ENCODE measurements at regions not wholly inside any gene's neighbourhood (a gene's known extent, or its start where the extent isn't known, plus 50 kb on each side); places are given as distances from the start of the nearest gene placed in this dataset.

DNA sequence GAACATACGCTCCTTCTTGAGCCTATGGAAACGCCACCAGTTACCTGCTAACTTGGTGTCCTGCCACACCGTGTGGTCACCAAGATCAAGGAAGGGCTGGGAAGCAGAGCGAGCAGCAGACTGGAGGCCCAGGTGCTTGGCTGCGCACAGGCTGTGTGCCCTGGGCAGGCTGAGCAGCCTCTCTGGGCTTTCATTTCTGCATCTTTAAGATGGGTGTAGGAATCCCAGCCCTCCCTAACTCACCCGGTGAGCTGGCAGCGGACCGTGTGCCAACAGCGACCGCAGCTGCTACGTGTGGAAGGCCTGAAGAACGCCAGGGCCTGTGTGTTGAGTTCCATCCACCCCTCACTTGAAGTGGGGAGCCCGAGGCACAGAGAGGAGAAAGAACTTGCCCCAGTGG is 80.0 kb downstream of the IRF8 start:
- Histone ChIP-seq H3K27me3 (ENCODE audit: insufficient read depth, poor library complexity, severe bottlenecking) (peaks cover 69% of the 10 kb centered on the region), H3K4me1 (ENCODE audit: insufficient read depth, poor library complexity, severe bottlenecking) (no peaks in the 10 kb centered on the region), H3K36me3 (ENCODE audit: low read depth) (no peaks in the 10 kb centered on the region), H3K9me3 (ENCODE audit: severe bottlenecking) (no peaks in the 10 kb centered on the region), H3K27ac (ENCODE audit: poor library complexity, severe bottlenecking) (no peak overlapping the region), H3K4me3 (ENCODE audit: severe bottlenecking) (no peak overlapping the region)
- TF ChIP-seq, protein P1, sequence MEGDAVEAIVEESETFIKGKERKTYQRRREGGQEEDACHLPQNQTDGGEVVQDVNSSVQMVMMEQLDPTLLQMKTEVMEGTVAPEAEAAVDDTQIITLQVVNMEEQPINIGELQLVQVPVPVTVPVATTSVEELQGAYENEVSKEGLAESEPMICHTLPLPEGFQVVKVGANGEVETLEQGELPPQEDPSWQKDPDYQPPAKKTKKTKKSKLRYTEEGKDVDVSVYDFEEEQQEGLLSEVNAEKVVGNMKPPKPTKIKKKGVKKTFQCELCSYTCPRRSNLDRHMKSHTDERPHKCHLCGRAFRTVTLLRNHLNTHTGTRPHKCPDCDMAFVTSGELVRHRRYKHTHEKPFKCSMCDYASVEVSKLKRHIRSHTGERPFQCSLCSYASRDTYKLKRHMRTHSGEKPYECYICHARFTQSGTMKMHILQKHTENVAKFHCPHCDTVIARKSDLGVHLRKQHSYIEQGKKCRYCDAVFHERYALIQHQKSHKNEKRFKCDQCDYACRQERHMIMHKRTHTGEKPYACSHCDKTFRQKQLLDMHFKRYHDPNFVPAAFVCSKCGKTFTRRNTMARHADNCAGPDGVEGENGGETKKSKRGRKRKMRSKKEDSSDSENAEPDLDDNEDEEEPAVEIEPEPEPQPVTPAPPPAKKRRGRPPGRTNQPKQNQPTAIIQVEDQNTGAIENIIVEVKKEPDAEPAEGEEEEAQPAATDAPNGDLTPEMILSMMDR (IDR thresholded peaks at IDR 0.05; ENCODE audit: poor library complexity, severe bottlenecking) = no peak
- ATAC-seq (ENCODE audit: low read depth) (no peak), DNase-seq (ENCODE audit: low spot score) (no peak)

DNA sequence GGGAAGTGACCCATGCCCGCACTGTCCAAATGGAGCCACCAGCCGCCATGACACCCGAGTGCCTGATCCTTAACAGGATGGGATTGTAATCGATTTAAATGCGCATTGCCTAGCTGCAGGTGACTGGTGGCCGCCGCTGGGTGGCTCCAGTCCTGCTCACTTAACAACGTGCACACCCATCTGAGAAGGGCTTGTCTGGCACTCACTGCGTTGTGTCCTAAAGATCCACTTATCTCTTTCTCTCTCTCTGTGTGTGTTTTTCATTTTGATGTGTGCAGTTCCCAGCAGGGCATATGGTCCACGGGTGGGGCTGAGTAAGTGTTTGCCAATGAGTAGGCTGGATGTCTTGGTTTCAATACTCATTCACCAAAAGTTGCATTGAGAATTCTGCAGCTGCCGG is 80.6 kb downstream of the IRF8 start:
- H3K36me3 ChIP-seq (ENCODE audit: low read depth) = no peaks in the 10 kb centered on the region
- ATAC-seq (ENCODE audit: low read depth) (no peak), DNase-seq (ENCODE audit: low spot score) (no peak)
- H3K4me1 ChIP-seq (ENCODE audit: insufficient read depth, poor library complexity, severe bottlenecking) = no peaks in the 10 kb centered on the region
- peaks cover 75% of the 10 kb centered on the region for H3K27me3 ChIP-seq (ENCODE audit: insufficient read depth, poor library complexity, severe bottlenecking)
- H3K27ac ChIP-seq (ENCODE audit: poor library complexity, severe bottlenecking) = no peak overlapping the region
- no peaks in the 10 kb centered on the region for H3K9me3 ChIP-seq (ENCODE audit: severe bottlenecking)
- H3K4me3 ChIP-seq (ENCODE audit: severe bottlenecking) = no peak overlapping the region
- TF ChIP-seq, protein P1 (IDR thresholded peaks at IDR 0.05; ENCODE audit: poor library complexity, severe bottlenecking) = no peak

DNA sequence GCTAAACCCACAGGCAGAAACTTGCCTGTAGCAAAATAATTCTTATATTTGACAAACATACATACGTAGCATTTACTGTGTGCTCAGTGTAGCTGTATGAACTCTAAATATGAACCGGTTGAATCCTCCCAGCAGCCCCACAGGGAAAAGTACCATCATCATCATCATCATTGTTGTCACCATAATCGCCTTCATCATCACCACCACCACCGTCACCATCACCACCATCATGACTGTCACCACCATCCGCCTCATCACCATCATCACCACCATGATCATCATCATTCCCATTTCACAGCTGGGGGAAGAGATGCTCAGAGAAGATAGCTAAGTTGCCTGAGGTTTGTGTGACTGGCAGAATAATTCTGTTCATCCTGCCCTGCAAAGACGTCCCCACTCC is 81.7 kb downstream of the IRF8 start:
- Histone ChIP-seq H3K27ac (ENCODE audit: poor library complexity, severe bottlenecking) (no peak overlapping the region), H3K4me3 (ENCODE audit: severe bottlenecking) (no peak overlapping the region), H3K9me3 (ENCODE audit: severe bottlenecking) (no peaks in the 10 kb centered on the region), H3K4me1 (ENCODE audit: insufficient read depth, poor library complexity, severe bottlenecking) (no peaks in the 10 kb centered on the region), H3K36me3 (ENCODE audit: low read depth) (no peaks in the 10 kb centered on the region), H3K27me3 (ENCODE audit: insufficient read depth, poor library complexity, severe bottlenecking) (peaks cover 76% of the 10 kb centered on the region)
- TF ChIP-seq, protein P1 (IDR thresholded peaks at IDR 0.05; ENCODE audit: poor library complexity, severe bottlenecking) = no peak
- no peak for DNase-seq (ENCODE audit: low spot score)
- no peak for ATAC-seq (ENCODE audit: low read depth)

DNA sequence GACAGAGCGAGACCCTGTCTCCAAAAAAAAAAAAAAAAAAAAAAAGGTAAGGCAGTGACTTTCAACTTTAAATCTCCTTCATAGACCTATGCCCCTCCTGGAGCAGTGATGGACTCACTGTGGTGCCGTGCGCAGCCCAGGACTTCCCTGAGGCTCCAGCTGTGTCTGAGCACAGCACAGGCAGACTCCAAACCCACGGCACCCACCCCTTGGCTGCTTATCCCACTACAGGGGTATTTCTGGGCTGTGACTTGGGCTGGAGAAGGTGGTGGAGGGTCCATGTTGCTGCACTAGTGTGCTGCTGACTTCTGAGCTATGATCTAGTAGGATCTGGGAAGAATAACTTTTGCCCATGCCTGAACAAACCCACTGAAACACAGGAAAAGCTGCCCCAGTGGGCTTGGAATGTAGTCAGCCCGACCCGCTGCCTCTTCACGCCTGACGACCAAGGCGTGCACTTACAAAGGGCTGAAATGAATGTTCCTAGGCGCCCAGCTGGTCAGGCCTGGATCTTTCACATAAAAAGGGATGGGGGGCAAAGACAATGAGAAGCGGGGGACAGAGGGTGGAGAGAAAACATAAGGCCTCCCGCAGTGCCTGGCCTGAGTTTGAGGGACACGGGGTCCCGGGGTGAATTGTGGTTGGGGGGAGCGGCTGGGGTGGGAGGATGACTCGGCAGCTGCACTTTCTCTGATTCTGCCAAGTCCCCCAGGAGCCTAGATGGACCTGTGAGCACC is 83.0 kb downstream of the IRF8 start:
- ATAC-seq (ENCODE audit: low read depth) = no peak
- Histone ChIP-seq H3K36me3 (ENCODE audit: low read depth) (no peaks in the 10 kb centered on the region), H3K4me3 (ENCODE audit: severe bottlenecking) (no peak overlapping the region), H3K4me1 (ENCODE audit: insufficient read depth, poor library complexity, severe bottlenecking) (no peaks in the 10 kb centered on the region), H3K9me3 (ENCODE audit: severe bottlenecking) (no peaks in the 10 kb centered on the region), H3K27me3 (ENCODE audit: insufficient read depth, poor library complexity, severe bottlenecking) (peaks cover 81% of the 10 kb centered on the region), H3K27ac (ENCODE audit: poor library complexity, severe bottlenecking) (no peak overlapping the region)
- DNase-seq (ENCODE audit: low spot score) = peak; percentile 19
- TF ChIP-seq, protein P1 (IDR thresholded peaks at IDR 0.05; ENCODE audit: poor library complexity, severe bottlenecking) = no peak

DNA sequence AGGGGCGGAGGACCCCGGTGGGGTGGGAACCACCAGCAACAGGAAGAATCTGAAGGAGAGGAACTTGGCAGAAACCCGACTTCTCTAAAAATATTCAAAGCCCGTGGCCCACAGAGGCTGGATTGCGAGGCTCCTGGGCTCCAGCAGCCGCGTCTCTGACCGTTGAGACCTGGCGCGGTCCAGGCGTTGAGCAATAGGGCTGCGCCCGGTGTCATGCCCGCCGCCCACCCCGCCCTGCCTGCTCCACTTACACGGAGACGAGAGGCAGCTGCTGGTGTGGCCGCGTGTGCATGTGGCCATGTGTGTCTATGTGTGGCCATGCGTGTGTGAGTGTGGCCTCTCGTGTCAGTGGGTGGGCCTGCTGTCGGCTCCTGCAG is 83.6 kb downstream of the IRF8 start:
- no peaks in the 10 kb centered on the region for H3K9me3 ChIP-seq (ENCODE audit: severe bottlenecking)
- DNase-seq (ENCODE audit: low spot score) = peak; percentile 63
- no peaks in the 10 kb centered on the region for H3K36me3 ChIP-seq (ENCODE audit: low read depth)
- H3K4me1 ChIP-seq (ENCODE audit: insufficient read depth, poor library complexity, severe bottlenecking) = no peaks in the 10 kb centered on the region
- TF ChIP-seq, protein P1 (IDR thresholded peaks at IDR 0.05; ENCODE audit: poor library complexity, severe bottlenecking) = no peak
- no peak for ATAC-seq (ENCODE audit: low read depth)
- no peak overlapping the region for H3K4me3 ChIP-seq (ENCODE audit: severe bottlenecking)
- H3K27me3 ChIP-seq (ENCODE audit: insufficient read depth, poor library complexity, severe bottlenecking) = peaks cover 79% of the 10 kb centered on the region
- H3K27ac ChIP-seq (ENCODE audit: poor library complexity, severe bottlenecking) = no peak overlapping the region
